HG03439 (cell line): ENCODE measurements at regions not wholly inside any gene's neighbourhood (a gene's known extent, or its start where the extent isn't known, plus 50 kb on each side); places are given as distances from the start of the nearest gene placed in this dataset.

ENCODE experiments used
- ATAC-seq: cut with Tn5 transposase; IDR thresholded peaks from one replicate; pipeline ENCODE4 v1.9.1; 2021; ENCODE audit warnings: mild to moderate bottlenecking, moderate library complexity; ENCODE audit not compliant: unreplicated experiment

GRCh38 chr10:94043431-94043990, 49.8 kb downstream of the PLCE1 start:
- ATAC-seq = no peak

GRCh38 chr10:94046098-94046497, 52.4 kb downstream of the PLCE1 start:
- ATAC-seq = no peak

- ATAC-seq = no peak
Observed at GRCh38 chr10:94047293-94047692, 53.6 kb downstream of the PLCE1 start.

DNA sequence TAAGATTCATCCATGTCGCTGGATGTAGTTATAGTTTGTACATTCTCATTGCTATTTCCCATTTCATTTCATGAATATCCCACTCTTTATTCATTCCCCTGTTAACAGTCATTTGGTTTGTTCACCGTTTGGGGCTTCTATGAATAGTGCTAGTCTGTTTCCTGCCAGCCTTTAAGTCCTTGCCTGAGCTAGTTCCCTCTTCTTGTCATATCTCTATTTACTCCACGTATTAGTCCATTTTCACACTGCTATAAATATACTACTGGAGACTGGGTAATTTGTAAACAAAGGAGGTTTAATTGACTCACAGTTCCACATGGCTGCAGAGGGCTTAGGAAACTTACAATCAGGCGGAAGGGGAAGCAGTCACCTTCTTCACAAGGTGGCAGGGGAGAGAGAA, 56.2 kb downstream of the PLCE1 start:
- ATAC-seq = no peak

GRCh38 chr10:94052281-94052680, 58.5 kb downstream of the PLCE1 start:
- ATAC-seq = no peak

GRCh38 chr10:94052866-94053791, 59.4 kb downstream of the PLCE1 start:
- ATAC-seq = no peak

DNA sequence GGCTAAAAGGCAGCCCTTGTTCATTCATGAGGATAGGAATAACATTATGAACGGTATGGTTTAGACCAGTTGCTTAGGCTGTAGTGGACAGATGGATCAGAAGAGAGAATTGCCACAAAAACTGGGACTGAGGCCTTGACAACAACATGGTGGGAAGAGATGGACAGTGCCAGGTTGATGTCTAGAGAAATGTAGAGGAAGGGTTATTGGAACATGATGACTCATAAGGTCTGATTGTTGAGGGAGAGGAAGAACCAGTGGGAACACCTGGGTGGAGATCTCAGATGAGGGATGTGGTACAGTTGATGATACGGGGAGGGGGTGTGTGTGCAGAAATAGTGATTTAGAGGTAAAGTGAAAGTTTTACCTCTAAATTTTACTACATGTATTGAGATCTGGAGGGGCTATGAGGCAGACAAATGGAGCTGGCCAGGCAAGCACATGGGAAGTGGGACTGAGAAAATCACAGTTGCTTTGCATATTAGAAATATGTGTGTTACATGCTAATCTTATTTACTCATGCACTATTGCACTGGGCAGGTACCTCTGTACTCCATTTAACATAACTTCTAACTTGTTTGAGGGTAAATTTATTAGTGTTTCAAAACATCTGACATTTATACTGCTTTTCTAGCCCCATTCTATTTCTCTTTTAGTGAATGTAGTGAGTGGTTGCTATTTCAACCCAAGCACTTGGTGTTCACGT, 65.6 kb downstream of the PLCE1 start:
- ATAC-seq = no peak

DNA sequence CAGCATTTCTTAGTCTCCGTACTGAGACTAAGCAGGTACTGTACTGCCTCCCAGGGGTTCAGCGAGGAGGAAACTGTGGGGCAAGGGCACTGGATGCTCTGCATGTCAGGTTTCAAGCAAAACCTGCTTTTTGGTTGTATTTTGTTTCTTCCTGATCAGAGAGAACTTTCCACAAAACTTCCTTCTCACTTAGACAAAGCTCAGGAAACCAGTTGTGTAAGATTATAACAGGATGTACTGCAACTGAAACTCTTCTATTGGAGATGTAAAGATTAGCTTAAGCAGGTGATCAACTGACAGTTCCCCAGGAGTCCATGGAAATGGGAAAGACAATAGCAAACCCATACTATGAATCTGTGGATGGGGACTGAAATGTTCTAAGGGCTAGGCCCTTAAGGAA, 67.3 kb downstream of the PLCE1 start:
- no peak for ATAC-seq

GRCh38 chr10:94062611-94063010, 68.9 kb downstream of the PLCE1 start:
- ATAC-seq = no peak

- no peak for ATAC-seq
Observed at GRCh38 chr10:94065362-94065761, 71.6 kb downstream of the PLCE1 start.

- ATAC-seq = no peak
Observed at GRCh38 chr10:94065787-94066186, 72.1 kb downstream of the PLCE1 start.

GRCh38 chr10:94066411-94066810, 72.7 kb downstream of the PLCE1 start:
- no peak for ATAC-seq

DNA sequence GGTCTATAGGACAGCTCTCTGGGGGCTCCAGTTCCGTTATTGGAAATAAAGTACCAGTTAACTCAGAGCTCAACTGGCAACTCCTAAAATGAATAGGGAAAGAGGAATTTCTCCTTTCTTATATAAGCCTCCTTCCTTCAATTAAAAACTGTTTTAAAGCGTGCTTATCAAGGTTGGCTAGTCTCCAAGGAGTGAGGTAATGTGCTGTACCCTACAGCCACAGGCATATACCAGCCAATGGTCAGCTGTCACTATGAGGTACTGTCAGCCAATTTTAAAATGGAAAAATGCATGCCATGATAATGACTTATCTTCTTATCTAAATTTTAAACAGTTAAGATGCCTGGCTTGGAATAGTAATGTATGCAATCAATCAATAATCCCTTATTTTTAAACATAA, 76.2 kb downstream of the PLCE1 start:
- ATAC-seq = no peak

DNA sequence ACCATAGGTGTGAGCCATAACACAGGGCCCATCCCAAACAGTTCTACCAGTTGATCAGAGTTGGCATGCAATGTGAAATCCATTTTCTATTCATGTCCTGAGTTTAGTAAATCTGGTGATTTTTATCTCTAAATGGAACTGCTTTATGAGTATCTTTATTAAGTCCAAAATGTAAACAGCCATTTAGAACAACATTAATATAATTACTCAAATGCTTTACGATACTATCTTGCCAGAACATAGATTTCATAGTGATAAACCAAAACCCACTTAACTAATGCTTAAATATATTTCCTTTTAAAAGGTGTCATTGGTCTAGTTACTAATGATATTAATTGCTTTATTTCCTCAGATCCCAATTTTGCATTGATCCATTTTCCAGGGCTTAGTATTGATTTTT, 80.7 kb downstream of the PLCE1 start:
- ATAC-seq = no peak

DNA sequence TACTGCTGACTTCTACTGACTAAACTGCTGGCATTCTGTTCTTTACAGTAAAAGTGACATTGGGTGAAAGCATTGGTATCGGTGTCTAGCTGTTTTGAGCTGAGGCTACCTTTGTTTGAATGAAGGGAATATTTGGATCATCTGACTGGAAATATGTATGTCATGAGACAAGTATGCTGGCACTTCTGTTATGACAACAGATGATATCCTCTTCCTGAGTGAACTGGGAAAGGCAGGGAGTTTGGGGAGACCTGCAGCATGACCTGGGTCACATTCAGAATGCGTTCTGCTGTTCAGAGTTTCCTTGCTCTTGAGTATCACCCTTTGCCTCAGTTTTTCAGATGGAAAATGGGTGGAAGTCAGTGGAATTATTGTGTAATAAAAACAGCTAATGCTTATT, 81.8 kb downstream of the PLCE1 start:
- no peak for ATAC-seq

DNA sequence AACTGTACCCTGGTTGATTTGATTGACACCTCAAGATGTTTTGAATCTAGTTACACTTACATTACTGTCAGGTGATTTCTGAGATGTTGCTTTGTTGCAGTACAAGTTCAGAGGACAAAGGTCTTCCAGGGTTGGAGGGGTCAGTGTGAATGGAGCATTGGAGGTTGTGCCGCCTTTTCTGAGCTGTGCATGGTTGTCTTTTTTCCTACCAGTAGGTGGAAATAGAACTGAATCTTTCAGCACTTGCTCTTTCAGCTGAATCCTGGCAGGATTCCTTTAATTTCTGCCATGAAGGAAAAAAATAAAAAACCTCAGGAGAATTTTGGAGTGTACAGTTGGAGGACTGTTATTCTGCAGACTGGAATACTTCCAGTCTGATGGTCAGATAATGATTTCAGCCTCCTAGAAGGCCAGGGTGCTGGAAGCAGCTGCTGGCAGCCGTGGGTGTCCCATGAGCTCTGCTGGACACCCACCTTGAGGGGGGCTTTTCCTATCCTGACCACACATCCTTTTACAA, 82.7 kb downstream of the PLCE1 start:
- no peak for ATAC-seq

- ATAC-seq = no peak
Observed at GRCh38 chr10:94077042-94077441, 83.3 kb downstream of the PLCE1 start.

- no peak for ATAC-seq
Observed at GRCh38 chr10:94080108-94080507, 86.4 kb downstream of the PLCE1 start.

DNA sequence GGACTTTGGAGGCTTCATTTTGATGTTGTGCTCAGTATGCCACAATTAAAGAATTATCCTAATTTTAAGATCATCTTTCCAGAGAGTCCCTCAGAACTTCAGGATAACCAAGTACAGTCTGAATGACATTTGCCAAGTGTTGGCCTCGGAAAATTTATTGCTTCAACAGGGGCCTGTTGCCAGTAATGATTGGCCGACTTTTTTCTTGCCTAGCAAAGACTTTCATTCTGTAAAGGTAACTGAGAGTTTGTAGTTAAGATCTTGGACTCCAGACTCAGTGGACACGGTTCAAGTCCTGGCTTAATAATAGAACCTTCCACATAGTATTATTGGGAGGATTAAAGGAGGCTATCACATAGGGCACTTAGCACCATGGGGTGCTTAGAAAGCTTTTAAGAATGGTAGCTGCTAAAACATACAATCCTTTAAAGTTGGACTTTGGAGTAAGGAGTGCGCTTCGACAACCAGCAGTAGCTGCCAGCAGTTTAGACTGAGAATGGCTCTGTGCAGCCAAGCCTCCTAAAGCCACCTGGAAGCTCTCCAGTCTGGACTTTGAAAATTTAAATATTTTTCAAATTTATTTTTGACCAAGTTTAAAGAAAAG, 90.0 kb downstream of the PLCE1 start:
- ATAC-seq = no peak

DNA sequence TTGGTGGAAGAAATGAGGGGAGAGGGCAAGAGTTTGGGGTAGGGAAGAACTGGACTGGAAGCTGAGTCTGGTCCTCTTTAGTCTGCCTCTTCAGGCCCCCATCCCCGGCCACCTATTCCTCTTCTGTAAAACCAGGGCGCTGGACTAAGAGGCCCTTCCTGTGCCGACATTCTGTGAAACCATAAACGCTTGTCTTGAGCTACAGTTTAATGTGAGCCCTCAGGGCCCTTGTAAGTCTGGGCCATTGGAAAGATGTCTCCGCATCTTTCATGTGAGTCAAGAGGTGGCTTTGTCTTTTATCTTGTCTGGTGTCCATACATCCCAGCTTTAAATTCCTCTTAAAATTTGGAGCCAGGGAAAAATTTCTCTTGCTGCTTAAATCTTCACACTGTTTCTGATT, 90.6 kb downstream of the PLCE1 start:
- no peak for ATAC-seq

- no peak for ATAC-seq
Observed at GRCh38 chr10:94085288-94085687, 91.6 kb downstream of the PLCE1 start.
